ENCODE measurements at regions not wholly inside any gene's neighbourhood (a gene's known extent, or its start where the extent isn't known, plus 50 kb on each side); places are given as distances from the start of the nearest gene placed in this dataset.

DNA sequence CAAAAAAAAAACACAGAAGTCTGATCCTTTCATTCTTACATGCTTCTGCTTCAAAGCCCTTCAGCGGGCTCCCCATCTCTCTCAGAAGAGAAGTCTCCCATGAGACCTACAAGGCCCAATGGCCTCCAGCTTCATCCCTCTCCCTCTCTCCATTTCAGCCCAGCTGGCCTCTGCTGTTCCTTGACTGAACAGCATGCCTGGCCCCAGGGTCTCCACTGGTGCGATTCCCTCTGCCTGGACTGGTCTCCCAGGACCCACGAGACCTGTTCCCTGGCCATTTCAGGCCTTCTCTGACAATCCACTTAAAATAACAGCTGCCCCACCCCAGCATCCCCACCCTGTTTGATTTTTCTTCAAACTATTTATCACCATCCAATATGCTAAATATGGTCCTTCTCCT is 91.2 kb downstream of the AIPL1 start:
- Histone ChIP-seq H3K4me3 (no peak overlapping the region), H3K36me3 (no peaks in the 10 kb centered on the region), H3K27me3 (peaks cover 0 to 19% (median 0%) of the 10 kb centered on the region in 4 donors), H3K4me1 (no peaks in the 10 kb centered on the region), H3K9me3 (no peaks in the 10 kb centered on the region), H3K27ac (replicated peaks in 1 of 4) (no peak overlapping the region)
- intact Hi-C loops (cut with DNase I), result no loop called here
- WGBS, result 83% methylated on average over 3 of the region's 3 CpGs
- TF ChIP-seq POLR2A (IDR thresholded peaks at IDR 0.05; ENCODE audit: low read depth) (no peak), POLR2AphosphoS5 (IDR thresholded peaks at IDR 0.05) (no peak), CTCF (IDR thresholded peaks at IDR 0.05) (no peak), EP300 (IDR thresholded peaks at IDR 0.05) (no peak)
- DNase-seq (ENCODE audit: extremely low spot score), result peak; percentile 12

- no peaks in the 10 kb centered on the region for H3K9me3 ChIP-seq
- intact Hi-C loops (cut with DNase I), result no loop called here
- whole genome bisulfite sequencing, result 74% methylated on average over 5 of the region's 5 CpGs
- DNase-seq (ENCODE audit: extremely low spot score), result peak; percentile 70
- peaks cover 0 to 22% (median 0%) of the 10 kb centered on the region in 4 donors for H3K27me3 ChIP-seq
- no peak overlapping the region for H3K4me3 ChIP-seq
- H3K4me1 ChIP-seq, result no peaks in the 10 kb centered on the region
- H3K36me3 ChIP-seq, result no peaks in the 10 kb centered on the region
- no peak for TF ChIP-seq POLR2A (IDR thresholded peaks at IDR 0.05; ENCODE audit: low read depth)
- no peak for TF ChIP-seq POLR2AphosphoS5 (IDR thresholded peaks at IDR 0.05)
- TF ChIP-seq CTCF (IDR thresholded peaks at IDR 0.05), result no peak
- no peak for TF ChIP-seq EP300 (IDR thresholded peaks at IDR 0.05)
- H3K27ac ChIP-seq (replicated peaks in 1 of 4), result no peak overlapping the region
Observed at GRCh38 chr17:6343191-6343590, 91.7 kb downstream of the AIPL1 start.

DNA sequence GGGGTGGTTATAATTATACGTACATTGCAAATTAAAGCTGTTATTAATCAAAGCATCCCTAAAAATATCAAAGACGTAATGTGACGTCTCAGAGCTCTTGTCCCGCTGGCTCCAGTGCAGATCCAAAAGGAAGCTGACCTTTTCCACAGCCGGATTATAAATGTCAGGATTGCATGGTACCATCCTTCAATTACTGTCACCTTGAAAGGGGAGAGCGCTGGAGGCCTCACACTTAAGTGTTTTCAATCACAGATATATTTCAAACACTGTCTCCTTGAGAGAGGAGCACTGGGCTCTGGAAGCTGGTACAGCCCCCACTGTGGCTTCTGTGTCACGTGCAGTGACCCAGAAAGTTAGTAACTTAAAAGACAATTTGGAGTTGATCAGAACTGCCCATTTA is 94.2 kb downstream of the AIPL1 start:
- Histone ChIP-seq H3K36me3 (no peaks in the 10 kb centered on the region), H3K9me3 (no peaks in the 10 kb centered on the region), H3K27ac (replicated peaks in 1 of 4) (no peak overlapping the region), H3K27me3 (peaks cover 0 to 16% (median 0%) of the 10 kb centered on the region in 4 donors), H3K4me1 (no peaks in the 10 kb centered on the region), H3K4me3 (no peak overlapping the region)
- TF ChIP-seq EP300 (IDR thresholded peaks at IDR 0.05) (no peak), POLR2AphosphoS5 (IDR thresholded peaks at IDR 0.05) (no peak), POLR2A (IDR thresholded peaks at IDR 0.05; ENCODE audit: low read depth) (no peak), CTCF (IDR thresholded peaks at IDR 0.05) (no peak)
- whole genome bisulfite sequencing, result 33% methylated on average over 7 of the region's 7 CpGs
- intact Hi-C loops (cut with DNase I), result no loop called here
- DNase-seq (ENCODE audit: extremely low spot score), result no peak

DNA sequence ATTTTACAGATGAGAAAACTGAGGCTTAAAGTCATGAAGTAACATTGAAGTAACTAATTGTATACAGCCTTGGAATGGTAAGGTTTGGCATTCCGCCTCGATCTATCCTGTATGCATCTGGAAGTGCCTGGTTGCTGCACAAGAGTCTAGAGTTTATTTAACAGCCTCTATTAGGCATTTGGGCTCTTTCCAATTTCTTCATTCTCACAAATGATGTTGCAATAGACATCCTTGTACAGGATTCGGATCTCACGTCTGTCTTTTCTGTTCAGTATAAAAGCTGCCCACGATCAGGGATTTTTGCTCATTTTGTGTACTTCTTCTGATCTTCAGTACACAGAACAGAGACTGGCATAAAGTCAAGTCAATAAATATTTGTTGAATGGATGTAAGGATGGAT is 100.5 kb downstream of the AIPL1 start:
- DNase-seq (ENCODE audit: extremely low spot score), result no peak
- Histone ChIP-seq H3K4me1 (no peaks in the 10 kb centered on the region), H3K27ac (replicated peaks in 1 of 4) (no peak overlapping the region), H3K4me3 (no peak overlapping the region), H3K27me3 (peaks cover 0 to 9% (median 0%) of the 10 kb centered on the region in 4 donors), H3K36me3 (no peaks in the 10 kb centered on the region), H3K9me3 (no peaks in the 10 kb centered on the region)
- TF ChIP-seq CTCF (IDR thresholded peaks at IDR 0.05), result no peak
- no peak for TF ChIP-seq EP300 (IDR thresholded peaks at IDR 0.05)
- TF ChIP-seq POLR2AphosphoS5 (IDR thresholded peaks at IDR 0.05), result no peak
- no peak for TF ChIP-seq POLR2A (IDR thresholded peaks at IDR 0.05; ENCODE audit: low read depth)
- WGBS, result 79% methylated on average over 5 of the region's 5 CpGs
- intact Hi-C loops (cut with DNase I), result no loop called here

DNA sequence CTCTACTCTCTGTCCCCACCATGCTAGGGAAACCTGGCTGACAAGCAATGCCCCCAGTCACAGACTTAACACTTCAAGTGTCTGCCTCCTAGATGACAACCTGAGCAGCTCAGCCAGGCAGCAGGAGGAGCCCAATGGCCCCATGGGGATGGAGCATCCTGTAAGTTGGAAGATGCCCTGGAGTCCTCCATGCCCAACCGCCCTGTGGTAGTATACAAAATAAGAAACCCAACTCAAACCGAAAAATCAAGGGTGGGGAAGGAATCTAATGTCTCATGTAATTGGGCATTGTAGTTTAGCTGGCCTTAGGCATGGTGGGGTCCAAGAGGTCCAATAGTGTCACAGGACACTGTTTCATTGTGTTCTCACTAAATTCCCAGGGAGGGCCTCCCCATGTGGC is 104.0 kb downstream of the AIPL1 start:
- DNase-seq (ENCODE audit: extremely low spot score), result no peak
- Histone ChIP-seq H3K27ac (replicated peaks in 1 of 4) (no peak overlapping the region), H3K9me3 (no peaks in the 10 kb centered on the region), H3K4me1 (peaks cover 0 to 4% (median 2%) of the 10 kb centered on the region in 4 donors), H3K36me3 (no peaks in the 10 kb centered on the region), H3K27me3 (peaks cover 0 to 5% (median 0%) of the 10 kb centered on the region in 4 donors), H3K4me3 (no peak overlapping the region)
- intact Hi-C loops (cut with DNase I), result no loop called here
- TF ChIP-seq CTCF (IDR thresholded peaks at IDR 0.05) (no peak), POLR2A (IDR thresholded peaks at IDR 0.05; ENCODE audit: low read depth) (no peak), EP300 (IDR thresholded peaks at IDR 0.05) (no peak), POLR2AphosphoS5 (IDR thresholded peaks at IDR 0.05) (no peak)
- 89% methylated on average over 2 of the region's 2 CpGs for whole genome bisulfite sequencing

Data from esophagus muscularis mucosa (tissue), 4 donors.